ENCODE measurements at regions not wholly inside any gene's neighbourhood (a gene's known extent, or its start where the extent isn't known, plus 50 kb on each side); places are given as distances from the start of the nearest gene placed in this dataset.

GRCh38 chr15:98438907-98439306 lies 209.4 kb upstream of the IGF1R start:
- TF ChIP-seq CTCF (IDR thresholded peaks at IDR 0.05): no peak
- no peak for TF ChIP-seq EZH2 (IDR thresholded peaks at IDR 0.05; ENCODE audit: borderline replicate concordance, insufficient read depth, low read depth, low read length, poor library complexity, severe bottlenecking)
